Upper lobe of left lung (tissue), 6 donors: ENCODE measurements at regions not wholly inside any gene's neighbourhood (a gene's known extent, or its start where the extent isn't known, plus 50 kb on each side); places are given as distances from the start of the nearest gene placed in this dataset.

Source experiments
- ATAC-seq, 2 donors: fragments of 200-7000 bp; cut with Tn5 transposase; one replicate each; pipeline ENCODE4 v1.9.1; 2022; ENCODE audit warnings: mild to moderate bottlenecking in 2 of 2, moderate library complexity in 2 of 2; ENCODE audit not compliant: low FRiP score in 2 of 2
- DNase-seq, 2 donors: peaks; one replicate each; pipeline ENCODE4 v3.0.0-alpha.2; 2019 to 2020
- H3K27ac ChIP-seq, 4 donors: fragments of 200-600 bp; sonication (generic); one replicate each; pipeline ENCODE4 v1.5.1; 2016 to 2019
- H3K27me3 ChIP-seq, 4 donors: fragments of 200-600 bp; sonication (generic); one replicate each; pipeline ENCODE4 v1.5.1; 2017 to 2019
- H3K36me3 ChIP-seq, 4 donors: fragments of 200-600 bp; sonication (generic); one replicate each; pipeline ENCODE4 v1.5.1; 2016 to 2019
- H3K4me1 ChIP-seq, 4 donors: fragments of 200-600 bp; sonication (generic); one replicate each; pipeline ENCODE4 v1.5.1; 2018 to 2019
- H3K4me3 ChIP-seq, 4 donors: fragments of 200-600 bp; sonication (generic); one replicate each; pipeline ENCODE4 v1.5.1; 2017 to 2019; ENCODE audit warnings: mild to moderate bottlenecking in 2 of 4, moderate library complexity in 1 of 4
- H3K9me3 ChIP-seq, 4 donors: fragments of 200-600 bp; sonication (generic); one replicate each; pipeline ENCODE4 v1.5.1; 2018 to 2019
- CTCF ChIP-seq, 6 experiments: fragments of 450-650 bp in 4 of 6; fragments of 200-600 bp in 2 of 6; sonication (generic) in 2 of 6; IDR thresholded peaks; one replicate each; pipeline ENCODE4 v1.5.1; 2016 to 2019; ENCODE audit warnings: antibody characterized with exemption in 6 of 6
- EP300 ChIP-seq, 4 donors: sonication (generic); formaldehyde crosslinking; IDR thresholded peaks; one replicate each; pipeline ENCODE4 v1.5.1; 2017; ENCODE audit warnings: antibody characterized with exemption in 4 of 4, control low read depth in 2 of 4
- POLR2A ChIP-seq, 4 donors: fragments of 450-650 bp; IDR thresholded peaks; one replicate each; pipeline ENCODE4 v1.5.1; 2016 to 2017; ENCODE audit warnings: antibody characterized with exemption in 4 of 4, mild to moderate bottlenecking in 2 of 4
- POLR2AphosphoS5 ChIP-seq, 2 donors: sonication (generic); formaldehyde crosslinking; IDR thresholded peaks; one replicate each; pipeline ENCODE4 v1.5.1; 2017; ENCODE audit warnings: antibody characterized with exemption in 2 of 2
- WGBS, 2 donors: methylation state at CpG; one replicate each; pipeline ENCODE4 v1.1.5; 2017 to 2018; 5-methylcytosine and 5-hydroxymethylcytosine counted together
- donor health status: DM: no; HTN: no; CAD: no; lungs with moderate emphysema.
- donor health status: DM: no; HTN: yes; CAD: no; lungs with severe emphysema.

GRCh38 chr1:229812693-229813092, 186.6 kb downstream of the URB2 start:
- Histone ChIP-seq H3K27ac (no peak overlapping the region), H3K4me1 (peaks cover 0 to 3% (median 0%) of the 10 kb centered on the region in 4 donors), H3K4me3 (no peak overlapping the region), H3K36me3 (no peaks in the 10 kb centered on the region), H3K9me3 (peaks cover 9 to 18% (median 16%) of the 10 kb centered on the region in 4 donors), H3K27me3 (no peaks in the 10 kb centered on the region)
- no peak for TF ChIP-seq POLR2A (IDR thresholded peaks at IDR 0.05)
- TF ChIP-seq CTCF (IDR thresholded peaks at IDR 0.05): no peak
- TF ChIP-seq POLR2AphosphoS5 (IDR thresholded peaks at IDR 0.05): no peak
- no peak for TF ChIP-seq EP300 (IDR thresholded peaks at IDR 0.05)
- WGBS, 2 donors: 88 to 90% methylated on average over 4 of the region's 4 CpGs
- ATAC-seq (no peak), DNase-seq (no peak)

GRCh38 chr1:229815076-229815475, 189.0 kb downstream of the URB2 start:
- no peak for DNase-seq
- Histone ChIP-seq H3K27me3 (no peaks in the 10 kb centered on the region), H3K27ac (no peak overlapping the region), H3K4me1 (peaks cover 0 to 3% (median 0%) of the 10 kb centered on the region in 4 donors), H3K4me3 (no peak overlapping the region), H3K9me3 (peaks cover 1 to 8% (median 5%) of the 10 kb centered on the region in 4 donors), H3K36me3 (no peaks in the 10 kb centered on the region)
- no peak for ATAC-seq
- TF ChIP-seq CTCF (IDR thresholded peaks at IDR 0.05) (no peak), POLR2A (IDR thresholded peaks at IDR 0.05) (no peak), EP300 (IDR thresholded peaks at IDR 0.05) (no peak), POLR2AphosphoS5 (IDR thresholded peaks at IDR 0.05) (no peak)
- WGBS, 2 donors: 81 to 84% methylated on average over 4 of the region's 4 CpGs

- no peak overlapping the region for H3K4me3 ChIP-seq
- H3K27ac ChIP-seq: no peak overlapping the region
- peaks cover 0 to 3% (median 0%) of the 10 kb centered on the region in 4 donors for H3K4me1 ChIP-seq
- DNase-seq (no peak), ATAC-seq (no peak)
- H3K36me3 ChIP-seq: no peaks in the 10 kb centered on the region
- WGBS, 2 donors: 79 to 81% methylated on average over 2 of the region's 2 CpGs
- H3K27me3 ChIP-seq: no peaks in the 10 kb centered on the region
- H3K9me3 ChIP-seq: no peaks in the 10 kb centered on the region
- TF ChIP-seq POLR2AphosphoS5 (IDR thresholded peaks at IDR 0.05) (no peak), POLR2A (IDR thresholded peaks at IDR 0.05) (no peak), EP300 (IDR thresholded peaks at IDR 0.05) (no peak), CTCF (IDR thresholded peaks at IDR 0.05) (no peak)
These were observed 189.9 kb downstream of the URB2 start for GRCh38 chr1:229815961-229816360.

GRCh38 chr1:229817936-229818335, 191.9 kb downstream of the URB2 start:
- Histone ChIP-seq H3K4me3 (no peak overlapping the region), H3K27ac (no peak overlapping the region), H3K9me3 (no peaks in the 10 kb centered on the region), H3K4me1 (peaks cover 0 to 3% (median 0%) of the 10 kb centered on the region in 4 donors), H3K27me3 (no peaks in the 10 kb centered on the region), H3K36me3 (no peaks in the 10 kb centered on the region)
- 100% methylated on average over 1 of the region's 1 CpG for WGBS, 2 donors
- DNase-seq: no peak
- ATAC-seq: no peak
- TF ChIP-seq CTCF (IDR thresholded peaks at IDR 0.05) (no peak), POLR2AphosphoS5 (IDR thresholded peaks at IDR 0.05) (no peak), POLR2A (IDR thresholded peaks at IDR 0.05) (no peak)

GRCh38 chr1:229819091-229819490, 193.0 kb downstream of the URB2 start:
- 43 to 58% methylated on average over 1 of the region's 1 CpG for WGBS, 2 donors
- H3K27ac ChIP-seq: no peak overlapping the region
- no peaks in the 10 kb centered on the region for H3K27me3 ChIP-seq
- no peaks in the 10 kb centered on the region for H3K36me3 ChIP-seq
- peaks cover 0 to 3% (median 0%) of the 10 kb centered on the region in 4 donors for H3K4me1 ChIP-seq
- TF ChIP-seq POLR2A (IDR thresholded peaks at IDR 0.05) (no peak), POLR2AphosphoS5 (IDR thresholded peaks at IDR 0.05) (no peak), EP300 (IDR thresholded peaks at IDR 0.05) (no peak), CTCF (IDR thresholded peaks at IDR 0.05) (no peak)
- no peak for ATAC-seq
- no peaks in the 10 kb centered on the region for H3K9me3 ChIP-seq
- no peak for DNase-seq
- H3K4me3 ChIP-seq: no peak overlapping the region
